Lower leg skin (tissue), 3 donors: ENCODE measurements at regions not wholly inside any gene's neighbourhood (a gene's known extent, or its start where the extent isn't known, plus 50 kb on each side); places are given as distances from the start of the nearest gene placed in this dataset.

Source experiments
- CTCF ChIP-seq, 3 donors: fragments of 450-650 bp; IDR thresholded peaks; one replicate each; pipeline ENCODE4 v1.5.1; 2016; ENCODE audit warnings: antibody characterized with exemption in 3 of 3, mild to moderate bottlenecking in 3 of 3, moderate library complexity in 2 of 3
- POLR2A ChIP-seq, 2 donors: fragments of 450-650 bp; IDR thresholded peaks; one replicate each; pipeline ENCODE4 v1.6.1; 2016 to 2017; ENCODE audit warnings: antibody characterized with exemption in 2 of 2, mild to moderate bottlenecking in 1 of 2, moderate library complexity in 1 of 2

- TF ChIP-seq CTCF (IDR thresholded peaks at IDR 0.05) (no peak), POLR2A (IDR thresholded peaks at IDR 0.05) (no peak)
Observed at GRCh38 chr6:66421570-66421969, 714.5 kb upstream of the EYS start.
